ENCODE measurements at regions not wholly inside any gene's neighbourhood (a gene's known extent, or its start where the extent isn't known, plus 50 kb on each side); places are given as distances from the start of the nearest gene placed in this dataset.

DNA sequence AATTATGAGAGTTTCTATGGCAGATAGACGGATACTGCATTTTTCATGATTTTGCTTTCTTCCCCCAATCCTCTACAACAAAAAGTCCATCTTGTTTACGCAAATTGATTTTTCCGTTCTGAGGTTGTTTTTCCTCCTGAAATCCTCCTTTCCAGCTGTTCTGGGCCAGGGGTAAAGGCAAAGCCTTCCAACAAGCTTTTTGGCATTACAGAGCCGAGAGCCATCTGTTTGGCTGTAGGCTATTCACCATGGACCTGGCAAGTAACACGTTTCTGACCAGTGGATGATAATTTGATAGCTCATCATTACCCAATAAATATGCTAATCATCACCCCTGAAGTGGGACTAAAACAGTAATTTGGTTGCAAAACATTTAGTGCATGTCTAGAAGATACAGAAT is 226.5 kb downstream of the CBLN4 start:
- Histone ChIP-seq H3K4me3 (no peak overlapping the region), H3K27me3 (no peaks in the 10 kb centered on the region), H3K27ac (no peak overlapping the region), H3K9me3 (no peaks in the 10 kb centered on the region), H3K4me1 (no peaks in the 10 kb centered on the region), H3K36me3 (no peaks in the 10 kb centered on the region)
- no peak for ATAC-seq
- WGBS, 2 donors (ENCODE audit: low coverage in 1 of 2), result 70 to 85% methylated on average over 3 to 5 of the region's 5 CpGs
- TF ChIP-seq EP300 (IDR thresholded peaks at IDR 0.05), result no peak
- TF ChIP-seq, protein P1, sequence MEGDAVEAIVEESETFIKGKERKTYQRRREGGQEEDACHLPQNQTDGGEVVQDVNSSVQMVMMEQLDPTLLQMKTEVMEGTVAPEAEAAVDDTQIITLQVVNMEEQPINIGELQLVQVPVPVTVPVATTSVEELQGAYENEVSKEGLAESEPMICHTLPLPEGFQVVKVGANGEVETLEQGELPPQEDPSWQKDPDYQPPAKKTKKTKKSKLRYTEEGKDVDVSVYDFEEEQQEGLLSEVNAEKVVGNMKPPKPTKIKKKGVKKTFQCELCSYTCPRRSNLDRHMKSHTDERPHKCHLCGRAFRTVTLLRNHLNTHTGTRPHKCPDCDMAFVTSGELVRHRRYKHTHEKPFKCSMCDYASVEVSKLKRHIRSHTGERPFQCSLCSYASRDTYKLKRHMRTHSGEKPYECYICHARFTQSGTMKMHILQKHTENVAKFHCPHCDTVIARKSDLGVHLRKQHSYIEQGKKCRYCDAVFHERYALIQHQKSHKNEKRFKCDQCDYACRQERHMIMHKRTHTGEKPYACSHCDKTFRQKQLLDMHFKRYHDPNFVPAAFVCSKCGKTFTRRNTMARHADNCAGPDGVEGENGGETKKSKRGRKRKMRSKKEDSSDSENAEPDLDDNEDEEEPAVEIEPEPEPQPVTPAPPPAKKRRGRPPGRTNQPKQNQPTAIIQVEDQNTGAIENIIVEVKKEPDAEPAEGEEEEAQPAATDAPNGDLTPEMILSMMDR (IDR thresholded peaks at IDR 0.05), result no peak
- no peak for TF ChIP-seq POLR2AphosphoS5 (IDR thresholded peaks at IDR 0.05)
- no peak for TF ChIP-seq POLR2A (IDR thresholded peaks at IDR 0.05)

DNA sequence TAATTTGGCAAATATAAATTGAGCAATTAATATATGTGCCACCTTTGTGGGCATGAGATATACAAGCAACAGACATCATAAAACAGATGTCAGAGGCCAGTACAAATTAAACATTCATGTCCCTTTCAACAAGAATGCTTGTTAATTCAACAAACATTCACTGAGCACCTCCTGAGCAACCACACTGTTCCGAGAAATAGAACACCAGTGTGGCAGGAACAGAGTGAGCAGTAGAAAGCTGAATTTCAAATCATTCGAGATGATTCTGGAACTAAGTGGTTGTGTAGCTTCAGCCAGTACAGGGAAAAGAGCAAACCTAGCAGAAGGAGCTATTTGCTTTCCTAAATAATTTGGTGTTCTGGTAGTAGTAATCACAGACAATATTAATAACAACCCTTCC is 227.7 kb downstream of the CBLN4 start:
- WGBS, 2 donors (ENCODE audit: low coverage in 1 of 2), result 61 to 85% methylated on average over 2 of the region's 2 CpGs
- Histone ChIP-seq H3K4me3 (no peak overlapping the region), H3K27ac (no peak overlapping the region), H3K9me3 (no peaks in the 10 kb centered on the region), H3K27me3 (no peaks in the 10 kb centered on the region), H3K36me3 (no peaks in the 10 kb centered on the region), H3K4me1 (no peaks in the 10 kb centered on the region)
- no peak for ATAC-seq
- TF ChIP-seq POLR2A (IDR thresholded peaks at IDR 0.05) (no peak), EP300 (IDR thresholded peaks at IDR 0.05) (no peak), POLR2AphosphoS5 (IDR thresholded peaks at IDR 0.05) (no peak)
- TF ChIP-seq, protein P1 (IDR thresholded peaks at IDR 0.05), result no peak

DNA sequence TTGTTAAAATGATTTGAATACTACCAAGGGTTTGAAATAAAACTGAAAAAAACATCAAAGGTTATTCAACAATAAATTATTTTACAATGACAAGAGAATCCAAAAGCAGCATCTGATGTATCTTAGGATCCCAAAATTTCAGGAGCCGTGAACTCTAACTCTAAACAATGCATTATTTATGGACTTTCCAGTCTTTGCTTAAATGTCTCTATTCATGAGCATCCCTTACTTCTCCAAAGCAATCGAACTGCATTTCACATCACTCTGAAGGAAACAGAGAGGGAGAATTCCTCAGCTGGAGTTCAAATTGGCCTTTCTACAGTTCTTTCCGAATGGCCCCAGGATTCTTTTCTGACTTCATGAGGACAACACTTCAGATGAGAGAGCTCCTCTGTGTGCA is 229.1 kb downstream of the CBLN4 start:
- Histone ChIP-seq H3K4me3 (no peak overlapping the region), H3K9me3 (no peaks in the 10 kb centered on the region), H3K27ac (no peak overlapping the region), H3K27me3 (no peaks in the 10 kb centered on the region), H3K4me1 (no peaks in the 10 kb centered on the region), H3K36me3 (no peaks in the 10 kb centered on the region)
- TF ChIP-seq, protein P1 (IDR thresholded peaks at IDR 0.05), result no peak
- no peak for TF ChIP-seq POLR2AphosphoS5 (IDR thresholded peaks at IDR 0.05)
- TF ChIP-seq EP300 (IDR thresholded peaks at IDR 0.05), result no peak
- TF ChIP-seq POLR2A (IDR thresholded peaks at IDR 0.05), result no peak
- 60 to 62% methylated on average over 2 to 3 of the region's 3 CpGs for WGBS, 2 donors (ENCODE audit: low coverage in 1 of 2)
- no peak for ATAC-seq

DNA sequence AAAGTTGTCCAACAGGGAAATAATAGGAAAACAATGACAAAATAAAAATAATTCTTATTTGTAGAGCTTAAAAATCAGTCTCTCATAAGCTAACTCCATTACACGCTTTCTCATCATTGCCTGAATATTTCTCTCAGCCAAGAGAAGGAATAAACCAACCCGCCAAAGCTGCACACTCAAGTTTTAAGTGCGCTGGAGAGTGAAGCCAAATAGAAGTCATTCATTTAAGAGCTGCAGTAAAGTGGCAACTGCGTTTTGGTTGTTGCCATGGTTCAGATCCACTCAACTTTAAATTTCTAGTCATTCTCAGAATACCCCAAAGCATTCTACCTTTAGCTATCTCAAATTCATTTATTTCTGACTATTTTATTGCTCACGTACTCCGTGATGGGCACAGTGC is 230.7 kb downstream of the CBLN4 start:
- WGBS, 2 donors (ENCODE audit: low coverage in 1 of 2), result 86 to 92% methylated on average over 6 of the region's 6 CpGs
- Histone ChIP-seq H3K9me3 (no peaks in the 10 kb centered on the region), H3K4me3 (no peak overlapping the region), H3K27me3 (no peaks in the 10 kb centered on the region), H3K36me3 (no peaks in the 10 kb centered on the region), H3K4me1 (no peaks in the 10 kb centered on the region), H3K27ac (no peak overlapping the region)
- no peak for ATAC-seq
- TF ChIP-seq, protein P1 (IDR thresholded peaks at IDR 0.05), result no peak
- TF ChIP-seq POLR2A (IDR thresholded peaks at IDR 0.05), result no peak
- no peak for TF ChIP-seq EP300 (IDR thresholded peaks at IDR 0.05)
- no peak for TF ChIP-seq POLR2AphosphoS5 (IDR thresholded peaks at IDR 0.05)

DNA sequence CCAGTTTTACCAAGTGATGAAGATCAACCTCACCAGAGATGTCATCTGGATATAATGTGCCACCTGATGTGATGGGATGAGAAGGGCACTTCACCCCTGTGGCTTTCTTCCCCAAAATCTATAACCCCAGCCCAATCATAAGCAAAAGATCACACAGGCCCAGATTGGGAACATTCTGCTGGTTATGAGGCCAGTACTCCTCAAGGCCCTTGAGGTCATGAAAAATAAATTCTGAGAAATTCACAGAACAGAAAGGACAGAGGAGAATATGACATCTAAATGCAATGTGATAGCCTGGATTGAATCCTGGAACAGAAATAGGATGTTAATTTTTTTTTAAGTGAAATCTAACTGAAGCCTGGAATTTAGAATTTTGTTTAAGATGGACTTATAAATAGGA is 243.5 kb downstream of the CBLN4 start:
- ATAC-seq, result no peak
- Histone ChIP-seq H3K36me3 (no peaks in the 10 kb centered on the region), H3K4me3 (no peak overlapping the region), H3K27ac (no peak overlapping the region), H3K9me3 (no peaks in the 10 kb centered on the region), H3K27me3 (no peaks in the 10 kb centered on the region), H3K4me1 (no peaks in the 10 kb centered on the region)
- TF ChIP-seq EP300 (IDR thresholded peaks at IDR 0.05) (no peak), POLR2AphosphoS5 (IDR thresholded peaks at IDR 0.05) (no peak), POLR2A (IDR thresholded peaks at IDR 0.05) (no peak)
- TF ChIP-seq, protein P1 (IDR thresholded peaks at IDR 0.05), result no peak
